Right ventricle myocardium inferior (tissue), 1 donor: ENCODE measurements at regions not wholly inside any gene's neighbourhood (a gene's known extent, or its start where the extent isn't known, plus 50 kb on each side); places are given as distances from the start of the nearest gene placed in this dataset.

Experiments
- ATAC-seq: fragments of 200-7000 bp; cut with Tn5 transposase; one replicate; pipeline ENCODE4 v1.9.1; 2020; ENCODE audit warnings: mild to moderate bottlenecking, moderate library complexity
- DNase-seq: peaks from one replicate; pipeline ENCODE4 v3.0.0; 2021; ENCODE audit errors: missing footprints
- intact Hi-C: fragments of 100-400 bp; cut with DNase I; formaldehyde crosslinking; loops from one replicate; pipeline ENCODE4 v1.11.0; 2022
- donor health status: DM: no; HTN: yes; CAD: no; lungs with severe emphysema.

DNA sequence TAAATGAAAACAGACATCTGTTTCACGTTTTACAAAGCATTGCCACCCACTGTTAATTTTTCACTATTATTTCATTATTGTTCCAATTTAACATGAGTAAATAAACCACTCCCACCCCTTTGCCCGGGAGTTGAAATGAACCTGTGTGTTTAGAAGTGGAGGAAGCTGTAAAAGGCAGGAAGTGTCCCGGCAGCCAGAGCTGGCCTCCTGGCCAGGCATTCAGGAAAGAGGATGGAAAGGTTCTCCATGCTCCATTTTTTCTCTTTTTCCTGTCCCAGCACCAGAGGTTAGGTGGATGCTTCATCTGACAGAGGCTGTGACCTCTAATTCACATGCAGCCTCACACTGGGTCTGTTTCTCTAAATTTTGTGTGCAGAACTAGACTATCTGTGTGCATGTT lies 55.5 kb upstream of the LNX1 start:
- ATAC-seq (no peak), DNase-seq (no peak)
- intact Hi-C loops: no loop called here

DNA sequence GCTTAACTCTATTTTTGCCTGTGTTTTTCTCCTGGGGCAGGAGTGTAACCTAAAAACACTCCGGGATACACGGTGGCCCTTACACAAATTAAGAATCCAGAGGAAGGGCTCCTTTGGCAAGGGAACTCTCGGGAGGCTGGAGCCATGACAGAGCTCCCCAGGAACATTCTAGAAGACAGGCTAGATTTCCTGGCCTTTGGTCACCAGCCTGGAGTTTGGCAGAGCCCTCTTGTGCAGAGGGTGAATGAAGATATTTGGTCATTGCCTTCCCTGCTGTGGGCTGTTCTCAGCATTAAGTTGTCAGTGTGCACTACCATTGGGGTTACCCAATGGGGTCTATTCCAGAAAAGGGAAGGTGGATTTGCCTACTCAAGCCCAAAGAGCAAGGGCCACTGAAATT lies 53.8 kb upstream of the LNX1 start:
- DNase-seq: no peak
- no peak for ATAC-seq
- intact Hi-C loops: no loop called here

DNA sequence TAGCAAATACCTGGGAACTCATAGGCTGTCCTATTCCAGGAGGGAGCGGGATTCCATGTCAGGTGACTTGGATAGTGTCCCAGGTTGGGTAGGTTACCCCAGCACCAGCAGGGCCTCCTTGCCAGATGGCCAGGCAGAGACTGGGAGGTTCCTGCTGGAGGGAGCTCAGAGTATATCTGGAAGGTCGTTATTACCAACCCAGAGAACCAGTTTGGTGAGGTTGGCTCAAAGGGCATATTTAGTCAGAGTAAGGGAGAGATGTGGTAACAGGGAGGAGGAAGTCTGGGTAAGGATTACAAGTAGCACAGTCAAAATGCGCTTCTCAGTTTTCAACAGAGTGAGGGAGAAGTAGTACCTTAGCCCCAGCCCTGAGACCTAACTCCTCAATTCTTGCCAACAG lies 53.3 kb upstream of the LNX1 start:
- no peak for DNase-seq
- intact Hi-C loops: no loop called here
- no peak for ATAC-seq
